DOHH2 (cell line): ENCODE measurements at regions not wholly inside any gene's neighbourhood (a gene's known extent, or its start where the extent isn't known, plus 50 kb on each side); places are given as distances from the start of the nearest gene placed in this dataset.

Source experiments
- EZH2phosphoT487 ChIP-seq: fragments of 200-600 bp; sonication (generic); IDR thresholded peaks from 2 replicates; pipeline ENCODE4 v1.6.1; 2017; ENCODE audit warnings: borderline replicate concordance, mild to moderate bottlenecking, antibody characterized with exemption, low read length, moderate library complexity, mixed read lengths
- TF ChIP-seq, protein P1 (sequence below): fragments of 200-600 bp; sonication (generic); IDR thresholded peaks from one replicate; pipeline ENCODE4 v1.5.1; 2014; ENCODE audit warnings: antibody characterized with exemption, mild to moderate bottlenecking, low read depth, low read length; ENCODE audit not compliant: poor library complexity, severe bottlenecking

DNA sequence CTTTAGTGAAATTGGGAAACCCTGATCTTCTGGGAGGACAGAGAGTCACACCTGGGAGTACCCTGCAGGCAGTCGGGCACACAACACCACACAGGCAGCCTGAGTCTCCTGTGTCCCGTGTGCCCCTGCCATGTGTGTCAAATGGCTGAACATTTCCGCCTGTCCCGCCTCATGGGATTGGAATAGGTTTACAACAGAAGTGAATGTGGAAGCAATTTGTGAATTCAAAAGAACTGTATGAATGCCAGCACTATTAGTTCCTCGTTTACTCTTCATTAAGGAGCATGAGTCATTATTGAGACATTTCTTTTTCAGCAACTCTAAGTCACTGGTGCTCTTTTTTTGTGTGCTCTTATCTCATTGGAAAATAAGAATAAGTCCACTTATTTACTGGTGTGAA is 226.5 kb downstream of the PMP22 start:
- TF ChIP-seq, protein P1, sequence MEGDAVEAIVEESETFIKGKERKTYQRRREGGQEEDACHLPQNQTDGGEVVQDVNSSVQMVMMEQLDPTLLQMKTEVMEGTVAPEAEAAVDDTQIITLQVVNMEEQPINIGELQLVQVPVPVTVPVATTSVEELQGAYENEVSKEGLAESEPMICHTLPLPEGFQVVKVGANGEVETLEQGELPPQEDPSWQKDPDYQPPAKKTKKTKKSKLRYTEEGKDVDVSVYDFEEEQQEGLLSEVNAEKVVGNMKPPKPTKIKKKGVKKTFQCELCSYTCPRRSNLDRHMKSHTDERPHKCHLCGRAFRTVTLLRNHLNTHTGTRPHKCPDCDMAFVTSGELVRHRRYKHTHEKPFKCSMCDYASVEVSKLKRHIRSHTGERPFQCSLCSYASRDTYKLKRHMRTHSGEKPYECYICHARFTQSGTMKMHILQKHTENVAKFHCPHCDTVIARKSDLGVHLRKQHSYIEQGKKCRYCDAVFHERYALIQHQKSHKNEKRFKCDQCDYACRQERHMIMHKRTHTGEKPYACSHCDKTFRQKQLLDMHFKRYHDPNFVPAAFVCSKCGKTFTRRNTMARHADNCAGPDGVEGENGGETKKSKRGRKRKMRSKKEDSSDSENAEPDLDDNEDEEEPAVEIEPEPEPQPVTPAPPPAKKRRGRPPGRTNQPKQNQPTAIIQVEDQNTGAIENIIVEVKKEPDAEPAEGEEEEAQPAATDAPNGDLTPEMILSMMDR = no peak
- no peak for TF ChIP-seq EZH2phosphoT487
